ENCODE measurements at regions not wholly inside any gene's neighbourhood (a gene's known extent, or its start where the extent isn't known, plus 50 kb on each side); places are given as distances from the start of the nearest gene placed in this dataset.

DNA sequence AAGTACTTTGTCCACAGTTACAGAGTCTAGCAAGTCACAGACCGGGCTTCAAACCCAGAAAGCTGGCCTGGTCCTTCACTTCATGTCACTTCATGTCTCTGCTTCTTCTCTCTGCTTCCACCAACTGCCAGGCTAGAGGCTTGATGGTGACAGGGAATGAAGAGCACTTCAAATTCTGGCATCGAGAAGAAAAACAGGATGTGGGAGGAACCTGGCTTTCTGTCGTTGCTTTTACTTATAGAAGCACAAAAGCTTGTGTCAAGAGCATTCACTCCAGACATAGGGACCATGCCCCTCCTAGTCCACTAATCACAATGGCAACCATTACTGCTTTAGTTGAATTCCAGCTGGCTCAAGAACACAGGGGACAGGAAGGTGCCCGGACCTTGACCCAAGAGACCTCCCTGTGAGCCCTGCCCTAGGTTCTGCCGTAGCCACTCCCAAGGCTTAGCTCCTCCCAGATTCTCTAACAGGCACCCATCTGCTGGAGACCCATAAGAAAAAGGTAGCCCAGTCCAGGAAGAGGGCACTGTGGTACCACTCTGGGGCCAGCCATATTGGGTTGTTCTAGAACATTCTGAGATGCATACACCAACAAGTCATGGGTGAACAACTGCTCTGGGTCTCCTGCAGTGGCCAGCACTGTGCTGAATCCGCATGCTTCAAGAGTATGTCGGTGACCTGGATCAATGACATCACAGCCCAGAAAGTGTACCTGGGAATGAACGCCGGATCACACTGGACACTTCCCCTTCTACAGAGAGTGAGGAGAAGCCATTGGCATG, 181.8 kb downstream of the C16orf95 start:
- Histone ChIP-seq H3K4me1 (ENCODE audit: control insufficient read depth in 1 of 2, insufficient read depth in 2 of 2, low read length in 2 of 2) (no peaks in the 10 kb centered on the region), H3K27me3 (ENCODE audit: control insufficient read depth in 1 of 2, insufficient read depth in 2 of 2, low read length in 1 of 2) (no peaks in the 10 kb centered on the region), H3K36me3 (ENCODE audit: control insufficient read depth in 1 of 2, insufficient read depth in 2 of 2, low read length in 1 of 2) (no peaks in the 10 kb centered on the region), H3K9me3 (ENCODE audit: control insufficient read depth, low read length) (no peaks in the 10 kb centered on the region), H3K4me3 (ENCODE audit: low read length in 2 of 2) (no peak overlapping the region), H3K27ac (ENCODE audit: low read depth in 1 of 2, low read length in 2 of 2) (no peak overlapping the region)
- 58 to 60% methylated on average over 9 of the region's 9 CpGs for WGBS, 2 donors
- DNase-seq = no peak
- no peak for ATAC-seq (ENCODE audit: low FRiP score)
- intact Hi-C loops (cut with DNase I) = no loop called here

DNA sequence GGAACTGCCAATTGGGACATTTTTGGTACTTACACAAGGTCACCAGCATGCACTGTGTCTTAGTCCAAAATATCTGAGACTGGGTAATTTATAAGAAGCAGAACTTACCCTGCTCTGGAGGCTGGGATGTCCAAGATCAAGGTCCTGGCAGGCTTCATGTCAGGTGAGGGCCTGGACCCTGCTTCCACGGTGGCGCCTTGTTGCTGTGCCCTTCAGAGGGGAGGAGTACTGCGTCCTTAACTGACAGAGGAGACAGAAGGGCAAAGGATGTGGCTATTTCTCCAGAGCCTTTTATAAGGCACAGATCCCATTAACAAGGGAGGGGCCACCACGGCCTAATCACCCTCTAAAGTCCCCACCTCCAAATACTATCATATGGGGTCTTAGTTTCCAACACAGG, 178.9 kb downstream of the C16orf95 start:
- Histone ChIP-seq H3K27ac (ENCODE audit: low read depth in 1 of 2, low read length in 2 of 2) (no peak overlapping the region), H3K36me3 (ENCODE audit: control insufficient read depth in 1 of 2, insufficient read depth in 2 of 2, low read length in 1 of 2) (no peaks in the 10 kb centered on the region), H3K27me3 (ENCODE audit: control insufficient read depth in 1 of 2, insufficient read depth in 2 of 2, low read length in 1 of 2) (no peaks in the 10 kb centered on the region), H3K9me3 (ENCODE audit: control insufficient read depth, low read length) (no peaks in the 10 kb centered on the region), H3K4me1 (ENCODE audit: control insufficient read depth in 1 of 2, insufficient read depth in 2 of 2, low read length in 2 of 2) (no peaks in the 10 kb centered on the region), H3K4me3 (ENCODE audit: low read length in 2 of 2) (no peak overlapping the region)
- DNase-seq = no peak
- no peak for ATAC-seq (ENCODE audit: low FRiP score)
- 96 to 97% methylated on average over 4 of the region's 4 CpGs for WGBS, 2 donors
- intact Hi-C loops (cut with DNase I) = no loop called here

DNA sequence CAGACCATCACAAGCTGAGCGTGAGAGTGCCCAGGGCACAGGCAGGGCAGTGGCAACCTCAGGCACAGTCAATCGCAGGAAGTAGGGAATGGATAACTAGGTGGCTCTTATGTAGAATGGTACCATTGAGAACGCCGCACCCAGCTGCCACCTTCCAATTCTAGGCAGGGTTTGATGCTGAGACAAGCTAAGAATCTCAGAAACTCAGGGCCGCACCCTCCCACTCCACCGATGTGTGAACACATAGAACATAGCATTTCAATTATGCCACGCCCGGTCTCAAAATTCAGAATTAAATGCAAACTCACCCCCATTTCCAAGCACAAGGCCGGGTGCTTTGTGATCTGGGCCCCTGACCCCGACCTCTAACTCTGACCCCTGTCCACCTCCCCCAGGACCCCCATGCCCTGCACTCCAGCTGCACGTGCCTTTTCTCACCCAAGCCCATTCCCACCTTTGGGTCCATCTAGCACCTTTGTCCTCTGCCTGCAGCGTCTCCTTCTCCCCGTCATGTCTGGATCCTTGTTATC, 178.4 kb downstream of the C16orf95 start:
- no peaks in the 10 kb centered on the region for H3K4me1 ChIP-seq (ENCODE audit: control insufficient read depth in 1 of 2, insufficient read depth in 2 of 2, low read length in 2 of 2)
- H3K27ac ChIP-seq (ENCODE audit: low read depth in 1 of 2, low read length in 2 of 2) = no peak overlapping the region
- no peaks in the 10 kb centered on the region for H3K27me3 ChIP-seq (ENCODE audit: control insufficient read depth in 1 of 2, insufficient read depth in 2 of 2, low read length in 1 of 2)
- no peaks in the 10 kb centered on the region for H3K36me3 ChIP-seq (ENCODE audit: control insufficient read depth in 1 of 2, insufficient read depth in 2 of 2, low read length in 1 of 2)
- H3K4me3 ChIP-seq (ENCODE audit: low read length in 2 of 2) = no peak overlapping the region
- peak in 1 of 2 donors; percentile 30 for DNase-seq
- no peaks in the 10 kb centered on the region for H3K9me3 ChIP-seq (ENCODE audit: control insufficient read depth, low read length)
- intact Hi-C loops (cut with DNase I) = no loop called here
- 92 to 93% methylated on average over 13 of the region's 13 CpGs for WGBS, 2 donors
- no peak for ATAC-seq (ENCODE audit: low FRiP score)

DNA sequence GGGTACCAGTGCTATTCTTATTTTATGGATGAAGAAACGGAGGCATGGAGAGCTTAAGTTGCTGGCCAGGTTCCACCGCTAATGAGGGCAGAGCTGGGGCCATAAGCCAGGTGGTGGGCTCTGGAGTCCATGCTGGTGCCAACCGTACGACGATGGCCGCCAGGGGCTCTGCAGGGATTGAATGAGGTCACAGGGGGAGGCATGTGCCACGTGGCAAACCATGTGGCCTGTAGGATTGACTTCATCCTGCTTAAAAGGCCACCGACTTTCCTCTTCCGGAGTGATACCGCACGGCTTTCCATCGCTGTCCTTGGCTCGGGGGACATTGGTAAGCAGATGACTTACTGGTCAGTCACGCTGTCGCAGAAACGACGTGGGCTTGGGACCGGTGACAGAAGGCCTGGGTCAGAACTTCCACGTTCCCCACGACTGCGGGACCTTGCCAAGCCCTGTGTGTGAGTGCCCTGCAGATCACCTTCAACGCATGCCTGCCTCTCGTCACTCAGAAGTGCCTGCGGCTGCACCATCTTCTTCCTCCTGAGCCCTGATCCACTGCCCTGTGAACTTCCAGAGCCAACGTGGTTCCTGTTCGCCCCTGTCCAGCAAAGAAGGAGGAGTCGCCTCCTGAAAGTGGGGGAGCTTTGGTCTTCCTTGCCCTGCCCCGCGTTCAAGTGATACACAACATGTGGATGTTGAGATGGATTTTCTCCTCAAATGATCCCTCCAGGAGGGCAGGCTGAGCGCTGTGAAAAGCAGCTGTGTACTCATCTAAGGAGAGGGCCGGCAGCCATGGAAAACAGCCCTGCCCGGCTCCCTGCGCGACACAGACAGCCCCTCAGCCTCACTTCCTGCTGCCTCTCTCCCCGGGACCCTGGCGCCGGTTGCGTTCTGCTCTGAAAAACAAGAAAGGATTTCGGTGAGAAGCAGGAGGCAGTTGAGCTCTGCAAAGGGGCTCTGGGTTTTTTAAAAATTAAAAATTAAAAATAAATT, 176.7 kb downstream of the C16orf95 start:
- Histone ChIP-seq H3K4me3 (ENCODE audit: low read length in 2 of 2) (no peak overlapping the region), H3K27ac (ENCODE audit: low read depth in 1 of 2, low read length in 2 of 2) (no peak overlapping the region), H3K4me1 (ENCODE audit: control insufficient read depth in 1 of 2, insufficient read depth in 2 of 2, low read length in 2 of 2) (no peaks in the 10 kb centered on the region), H3K27me3 (ENCODE audit: control insufficient read depth in 1 of 2, insufficient read depth in 2 of 2, low read length in 1 of 2) (no peaks in the 10 kb centered on the region), H3K36me3 (ENCODE audit: control insufficient read depth in 1 of 2, insufficient read depth in 2 of 2, low read length in 1 of 2) (no peaks in the 10 kb centered on the region), H3K9me3 (ENCODE audit: control insufficient read depth, low read length) (no peaks in the 10 kb centered on the region)
- WGBS, 2 donors = 63 to 65% methylated on average over 39 of the region's 39 CpGs
- intact Hi-C loops (cut with DNase I) = no loop called here
- DNase-seq (peak; percentile 47 to 68), ATAC-seq (ENCODE audit: low FRiP score) (no peak)

DNA sequence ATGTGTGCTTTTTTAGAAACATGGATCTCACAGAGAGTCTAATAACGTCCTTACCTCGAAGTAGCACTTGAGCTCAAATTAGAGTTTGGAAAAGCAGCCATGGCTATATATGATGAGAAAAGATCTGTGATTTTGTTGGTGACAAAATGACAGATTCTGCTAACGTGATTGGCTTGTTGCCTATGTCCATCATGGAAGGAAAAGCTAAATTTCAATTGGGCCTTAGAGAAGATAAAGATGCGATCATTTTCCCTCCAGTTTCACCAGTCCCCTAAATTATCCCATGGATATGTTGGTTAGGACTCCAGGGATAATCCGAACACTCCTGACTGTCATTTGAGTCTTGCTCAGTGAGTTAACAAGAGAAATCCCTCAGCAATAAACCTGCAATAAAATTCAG, 175.8 kb downstream of the C16orf95 start:
- Histone ChIP-seq H3K27me3 (ENCODE audit: control insufficient read depth in 1 of 2, insufficient read depth in 2 of 2, low read length in 1 of 2) (no peaks in the 10 kb centered on the region), H3K36me3 (ENCODE audit: control insufficient read depth in 1 of 2, insufficient read depth in 2 of 2, low read length in 1 of 2) (no peaks in the 10 kb centered on the region), H3K9me3 (ENCODE audit: control insufficient read depth, low read length) (no peaks in the 10 kb centered on the region), H3K4me3 (ENCODE audit: low read length in 2 of 2) (no peak overlapping the region), H3K27ac (ENCODE audit: low read depth in 1 of 2, low read length in 2 of 2) (no peak overlapping the region), H3K4me1 (ENCODE audit: control insufficient read depth in 1 of 2, insufficient read depth in 2 of 2, low read length in 2 of 2) (no peaks in the 10 kb centered on the region)
- DNase-seq = no peak
- no peak for ATAC-seq (ENCODE audit: low FRiP score)
- 57 to 62% methylated on average over 5 of the region's 5 CpGs for WGBS, 2 donors
- intact Hi-C loops (cut with DNase I) = no loop called here

DNA sequence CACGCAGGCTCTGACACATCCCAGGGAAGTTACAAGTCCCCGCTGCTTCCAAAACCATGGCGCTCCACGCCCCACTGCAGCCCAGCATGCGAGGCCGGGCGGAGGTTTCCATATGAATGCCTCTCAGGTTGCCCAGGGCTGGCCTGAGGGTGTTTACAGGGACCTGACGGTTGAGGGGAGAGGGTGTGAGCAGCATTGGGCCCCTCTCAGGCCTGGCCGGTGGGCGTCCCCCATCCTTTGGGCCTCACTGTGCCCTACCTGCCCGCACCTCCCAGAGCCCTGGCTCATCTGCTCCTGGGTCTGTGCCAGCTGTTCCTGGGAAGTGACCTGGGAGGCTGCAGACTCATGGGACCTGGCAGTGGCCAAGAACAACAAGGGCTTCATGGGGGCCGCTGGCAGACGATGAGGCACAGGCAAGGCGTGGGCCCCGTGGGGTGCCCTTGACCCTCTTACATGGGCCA, 173.5 kb downstream of the C16orf95 start:
- 55 to 67% methylated on average over 15 of the region's 15 CpGs for WGBS, 2 donors
- intact Hi-C loops (cut with DNase I) = no loop called here
- no peak for ATAC-seq (ENCODE audit: low FRiP score)
- no peaks in the 10 kb centered on the region for H3K36me3 ChIP-seq (ENCODE audit: control insufficient read depth in 1 of 2, insufficient read depth in 2 of 2, low read length in 1 of 2)
- no peaks in the 10 kb centered on the region for H3K9me3 ChIP-seq (ENCODE audit: control insufficient read depth, low read length)
- peak; percentile 48 to 52 for DNase-seq
- H3K4me1 ChIP-seq (ENCODE audit: control insufficient read depth in 1 of 2, insufficient read depth in 2 of 2, low read length in 2 of 2) = no peaks in the 10 kb centered on the region
- H3K27ac ChIP-seq (ENCODE audit: low read depth in 1 of 2, low read length in 2 of 2) = no peak overlapping the region
- H3K4me3 ChIP-seq (ENCODE audit: low read length in 2 of 2) = no peak overlapping the region
- H3K27me3 ChIP-seq (ENCODE audit: control insufficient read depth in 1 of 2, insufficient read depth in 2 of 2, low read length in 1 of 2) = no peaks in the 10 kb centered on the region

DNA sequence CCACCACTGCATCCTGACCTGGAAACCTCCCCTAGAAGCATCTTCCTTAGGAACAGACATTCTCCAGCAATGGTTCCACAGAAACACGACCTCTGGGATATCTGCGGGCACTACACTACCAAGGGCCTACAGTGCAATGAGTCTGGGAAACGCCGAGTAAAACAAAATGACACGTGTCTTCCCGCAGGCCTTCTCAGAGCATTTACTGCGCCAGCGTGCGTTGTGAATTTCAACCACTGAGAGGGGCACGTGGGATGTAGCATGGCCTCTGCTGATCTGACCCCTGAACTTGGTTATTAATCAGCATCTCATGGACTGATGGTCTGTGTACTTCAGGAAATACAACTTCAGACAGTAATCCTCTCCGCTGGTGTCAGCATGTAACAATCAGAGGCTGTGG, 173.0 kb downstream of the C16orf95 start:
- ATAC-seq (ENCODE audit: low FRiP score) (no peak), DNase-seq (no peak)
- intact Hi-C loops (cut with DNase I) = no loop called here
- Histone ChIP-seq H3K4me1 (ENCODE audit: control insufficient read depth in 1 of 2, insufficient read depth in 2 of 2, low read length in 2 of 2) (no peaks in the 10 kb centered on the region), H3K36me3 (ENCODE audit: control insufficient read depth in 1 of 2, insufficient read depth in 2 of 2, low read length in 1 of 2) (no peaks in the 10 kb centered on the region), H3K27me3 (ENCODE audit: control insufficient read depth in 1 of 2, insufficient read depth in 2 of 2, low read length in 1 of 2) (no peaks in the 10 kb centered on the region), H3K9me3 (ENCODE audit: control insufficient read depth, low read length) (no peaks in the 10 kb centered on the region), H3K4me3 (ENCODE audit: low read length in 2 of 2) (no peak overlapping the region), H3K27ac (ENCODE audit: low read depth in 1 of 2, low read length in 2 of 2) (no peak overlapping the region)
- WGBS, 2 donors = 95 to 98% methylated on average over 11 of the region's 11 CpGs

DNA sequence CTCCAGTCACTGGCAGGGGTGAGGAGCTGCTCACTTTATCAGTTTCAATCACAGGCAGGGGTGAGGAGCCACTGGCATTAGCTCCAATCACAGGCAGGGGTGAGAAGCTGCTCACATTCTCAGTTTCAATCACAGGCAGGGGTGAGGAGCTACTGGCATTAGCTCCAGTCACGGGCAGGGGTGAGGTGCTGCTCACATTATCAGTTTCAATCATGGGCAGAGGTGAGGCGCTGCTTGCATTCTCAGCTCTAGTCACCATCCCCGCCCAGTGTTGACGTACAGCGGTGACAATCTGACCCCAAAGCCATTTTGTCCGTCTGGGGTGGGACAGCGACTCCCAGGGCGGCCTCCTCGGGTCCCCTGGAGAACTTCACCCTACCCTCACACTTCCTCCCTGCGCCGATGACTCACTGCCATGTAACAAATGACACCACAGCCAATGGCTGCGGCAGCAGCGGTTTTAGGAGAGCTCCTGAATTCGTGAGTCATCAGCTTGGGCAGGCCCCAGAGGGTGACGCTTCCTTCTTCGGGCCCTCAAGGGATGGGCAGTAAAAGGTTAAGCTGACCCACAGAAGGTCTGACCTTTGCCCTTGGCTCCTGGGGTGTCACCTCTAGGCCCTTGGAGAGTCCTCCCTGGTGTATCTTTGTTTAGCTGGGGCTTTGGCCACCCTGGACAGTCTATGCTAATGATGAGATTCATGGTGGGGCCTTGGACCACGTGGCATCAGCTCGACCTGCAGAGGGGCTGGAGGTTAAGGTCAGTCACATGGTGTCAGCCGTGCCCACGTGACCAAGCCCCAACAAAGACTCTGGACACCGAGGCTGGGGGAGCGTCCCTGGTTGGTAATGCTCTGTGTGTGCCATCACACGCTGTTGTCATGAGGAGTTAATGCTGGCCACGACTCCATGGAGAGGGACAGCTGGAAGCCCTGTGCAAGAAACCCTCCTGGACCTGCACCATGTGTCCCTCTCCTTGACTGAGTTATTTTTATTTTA, 171.7 kb downstream of the C16orf95 start:
- ATAC-seq (ENCODE audit: low FRiP score) (no peak), DNase-seq (peak in 1 of 2 donors; percentile 37)
- intact Hi-C loops (cut with DNase I) = no loop called here
- Histone ChIP-seq H3K27me3 (ENCODE audit: control insufficient read depth in 1 of 2, insufficient read depth in 2 of 2, low read length in 1 of 2) (no peaks in the 10 kb centered on the region), H3K4me3 (ENCODE audit: low read length in 2 of 2) (no peak overlapping the region), H3K36me3 (ENCODE audit: control insufficient read depth in 1 of 2, insufficient read depth in 2 of 2, low read length in 1 of 2) (no peaks in the 10 kb centered on the region), H3K4me1 (ENCODE audit: control insufficient read depth in 1 of 2, insufficient read depth in 2 of 2, low read length in 2 of 2) (no peaks in the 10 kb centered on the region), H3K9me3 (ENCODE audit: control insufficient read depth, low read length) (peaks cover 1% of the 10 kb centered on the region), H3K27ac (ENCODE audit: low read depth in 1 of 2, low read length in 2 of 2) (no peak overlapping the region)
- 91 to 96% methylated on average over 24 of the region's 24 CpGs for WGBS, 2 donors

Measured in aorta (tissue), 5 donors.